GM12873 (cell line): ENCODE measurements at regions not wholly inside any gene's neighbourhood (a gene's known extent, or its start where the extent isn't known, plus 50 kb on each side); places are given as distances from the start of the nearest gene placed in this dataset.

Source experiments
- CTCF ChIP-seq: IDR thresholded peaks from 2 replicates; pipeline ENCODE4 v1.5.1; 2012; ENCODE audit warnings: low read depth, mild to moderate bottlenecking, moderate library complexity, low read length, control low read depth; ENCODE audit not compliant: insufficient read depth; ENCODE audit errors: missing control alignments

DNA sequence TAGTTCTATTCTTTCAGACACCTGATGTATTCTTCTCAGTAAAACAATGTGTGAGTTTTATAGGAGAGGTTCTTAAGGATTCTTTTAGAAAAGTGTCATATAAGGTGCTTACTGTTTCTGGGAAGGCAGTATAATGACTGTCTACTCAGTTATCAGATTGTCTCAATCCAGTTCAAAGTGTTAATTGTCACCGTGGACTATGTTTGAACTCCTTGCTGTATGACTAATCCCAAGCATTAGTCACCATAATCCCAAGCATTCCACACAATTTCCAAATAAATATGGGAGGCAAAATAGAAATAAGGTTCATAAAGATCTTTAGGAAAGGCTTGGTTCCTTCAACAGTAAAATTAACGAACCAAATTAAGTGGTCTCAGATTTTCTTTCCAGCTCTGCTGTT, 342.1 kb upstream of the NR5A2 start:
- TF ChIP-seq CTCF: no peak

DNA sequence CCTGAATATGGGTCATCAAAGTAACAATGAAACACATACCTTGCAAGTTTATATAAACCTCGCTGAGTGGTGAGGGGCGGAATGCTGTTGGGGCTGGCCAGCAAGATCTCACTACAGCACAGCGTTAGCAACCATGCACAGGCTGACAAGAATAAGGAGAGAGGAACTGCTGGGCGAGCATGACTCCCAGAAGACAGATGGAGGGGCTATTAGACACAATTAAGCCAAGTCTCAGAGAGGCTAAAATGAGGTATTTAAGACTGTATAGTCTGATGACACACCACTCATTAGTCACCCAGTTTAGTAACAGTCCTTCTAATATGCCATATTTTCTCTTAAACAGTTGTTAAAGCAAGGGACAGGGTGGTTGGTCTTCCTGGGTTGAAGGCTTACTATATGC, 340.2 kb upstream of the NR5A2 start:
- TF ChIP-seq CTCF: no peak

GRCh38 chr1:199688133-199688676, 339.3 kb upstream of the NR5A2 start:
- TF ChIP-seq CTCF: no peak

- TF ChIP-seq CTCF: no peak
These were observed 338.7 kb upstream of the NR5A2 start for GRCh38 chr1:199688774-199689173.

- TF ChIP-seq CTCF: no peak
These were observed 337.0 kb upstream of the NR5A2 start for GRCh38 chr1:199690496-199690895.

DNA sequence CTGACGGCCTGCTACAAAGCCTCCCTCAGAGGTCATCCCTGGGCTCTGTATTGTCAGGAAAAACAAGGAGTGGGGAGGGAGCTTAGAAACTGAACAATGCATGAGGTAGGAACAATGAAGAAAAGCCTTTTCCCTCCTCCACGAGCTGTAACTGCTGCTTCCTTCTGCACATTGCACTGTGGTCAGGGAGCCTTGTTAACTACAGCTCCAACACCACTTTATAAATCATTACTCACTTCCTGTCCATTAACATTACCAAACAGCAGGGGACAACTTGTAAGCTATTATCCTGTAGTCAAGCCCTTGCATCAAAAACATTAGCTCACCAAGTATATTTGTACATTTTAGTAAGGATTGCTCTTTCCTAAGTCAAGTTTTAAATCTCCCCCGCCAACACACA, 336.0 kb upstream of the NR5A2 start:
- TF ChIP-seq CTCF: no peak

GRCh38 chr1:199693724-199694123, 333.8 kb upstream of the NR5A2 start:
- no peak for TF ChIP-seq CTCF

DNA sequence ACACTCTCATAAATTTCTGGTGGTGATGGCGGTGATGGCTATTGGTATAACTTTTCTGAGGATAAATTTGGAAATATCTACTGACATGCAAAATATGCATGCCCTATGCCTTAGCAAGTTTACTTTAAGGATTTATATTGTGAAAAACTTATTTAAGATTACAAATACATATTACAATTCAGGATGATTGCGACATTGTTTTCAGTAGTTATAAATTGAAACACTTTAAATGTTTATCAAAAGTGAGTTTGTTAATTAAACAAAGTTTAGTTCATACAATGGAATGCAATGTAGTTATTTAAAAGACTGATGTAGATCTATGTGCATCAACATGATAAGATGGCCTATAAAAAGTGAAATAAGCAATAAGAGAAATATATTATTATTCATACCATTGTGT, 331.3 kb upstream of the NR5A2 start:
- TF ChIP-seq CTCF: no peak
